IMR-90 (cell line): ENCODE measurements at regions not wholly inside any gene's neighbourhood (a gene's known extent, or its start where the extent isn't known, plus 50 kb on each side); places are given as distances from the start of the nearest gene placed in this dataset.

ENCODE experiments used
- ATAC-seq: fragments of 200-7000 bp; cut with Tn5 transposase; 2 replicates; pipeline ENCODE4 v1.9.1; 2020; ENCODE audit warnings: low read depth, mild to moderate bottlenecking, moderate library complexity
- BruUV-seq: library from RNA; stranded (reverse); fragments of 400-500 nt; replicated peaks from 2 replicates; lab custom pipeline; 2021; lab: Mats Ljungman, UMichigan
- CTCF ChIA-PET: fragments of 300-600 bp; formaldehyde crosslinking; extraction: SDS; loops from one replicate; lab custom pipeline; 2021; ENCODE audit warnings: antibody characterized with exemption; lab: Yijun Ruan, JAX
- POLR2A ChIA-PET: fragments of 300-600 bp; sonication (Branson Sonifier 250); formaldehyde crosslinking; loops from one replicate; lab custom pipeline; 2022; ENCODE audit warnings: antibody characterized with exemption; ENCODE audit not compliant: unreplicated experiment; lab: Charles Lee
- DNase-seq: peaks from one replicate; pipeline ENCODE4 v3.0.0; 2013
- H2AFZ ChIP-seq: replicated peaks from 2 replicates; pipeline ENCODE3; 2013; ENCODE audit warnings: low read length, mild to moderate bottlenecking; ENCODE audit not compliant: poor library complexity
- H2AK5ac ChIP-seq: 2 replicates; pipeline ENCODE4 v1.6.1; 2013; ENCODE audit warnings: low read depth, low read length, inconsistent platforms
- H2AK9ac ChIP-seq: replicated peaks from 2 replicates; pipeline ENCODE3; 2013; ENCODE audit warnings: mild to moderate bottlenecking, low read depth, low read length, moderate library complexity; ENCODE audit not compliant: poor library complexity
- H2BK120ac ChIP-seq: 2 replicates; pipeline ENCODE4 v1.6.1; 2013; ENCODE audit warnings: low read depth, low read length, inconsistent platforms
- H2BK15ac ChIP-seq: 3 replicates; pipeline ENCODE4 v1.6.1; 2013; ENCODE audit warnings: low read depth, low read length, inconsistent platforms
- H2BK20ac ChIP-seq: 2 replicates; pipeline ENCODE4 v1.6.1; 2013; ENCODE audit warnings: low read depth, mild to moderate bottlenecking, inconsistent platforms, low read length, moderate library complexity
- H2BK5ac ChIP-seq: 2 replicates; pipeline ENCODE4 v1.6.1; 2013; ENCODE audit warnings: mild to moderate bottlenecking, low read depth, low read length, inconsistent platforms; ENCODE audit not compliant: poor library complexity, severe bottlenecking
- H3K14ac ChIP-seq: replicated peaks from 2 replicates; pipeline ENCODE4 v1.6.1; 2013; ENCODE audit warnings: low read depth, low read length, inconsistent platforms
- H3K18ac ChIP-seq: 2 replicates; pipeline ENCODE4 v1.6.1; 2013; ENCODE audit warnings: low read depth, low read length, control low read depth
- H3K23ac ChIP-seq: 2 replicates; pipeline ENCODE4 v1.6.1; 2013; ENCODE audit warnings: low read depth, low read length, inconsistent platforms
- H3K27ac ChIP-seq: 2 replicates; pipeline ENCODE4 v1.5.1; 2013; ENCODE audit warnings: mild to moderate bottlenecking, control low read depth, low read length; ENCODE audit not compliant: insufficient read depth
- H3K27me3 ChIP-seq: 2 replicates; pipeline ENCODE4 v1.6.1; 2013; ENCODE audit warnings: low read length; ENCODE audit not compliant: control insufficient read depth, insufficient read depth
- H3K36me3 ChIP-seq: 2 replicates; pipeline ENCODE4 v1.6.1; 2013; ENCODE audit warnings: low read length, mixed read lengths; ENCODE audit not compliant: control insufficient read depth, insufficient read depth
- H3K4ac ChIP-seq: 2 replicates; pipeline ENCODE4 v1.6.1; 2013; ENCODE audit warnings: low read depth, low read length, inconsistent platforms
- H3K4me1 ChIP-seq: 2 replicates; pipeline ENCODE4 v1.6.1; 2013; ENCODE audit warnings: low read length, mixed read lengths; ENCODE audit not compliant: control insufficient read depth, insufficient read depth
- H3K4me2 ChIP-seq: 2 replicates; pipeline ENCODE4 v1.6.1; 2013; ENCODE audit warnings: low read depth, mild to moderate bottlenecking, control low read depth, low read length, moderate library complexity
- H3K4me3 ChIP-seq: 2 replicates; pipeline ENCODE4 v1.5.1; 2013; ENCODE audit warnings: low read depth, mild to moderate bottlenecking, control low read depth, low read length, moderate library complexity; ENCODE audit not compliant: insufficient read depth
- H3K56ac ChIP-seq: 2 replicates; pipeline ENCODE4 v1.6.1; 2013; ENCODE audit warnings: low read length, inconsistent platforms; ENCODE audit not compliant: insufficient read depth; ENCODE audit errors: extremely low read depth
- H3K79me1 ChIP-seq, 2 experiments: 2 replicates each; pipeline ENCODE4 v1.6.1; 2013; ENCODE audit warnings: low read length in 2 of 2, inconsistent platforms in 1 of 2, low read depth in 1 of 2
- H3K9ac ChIP-seq: 2 replicates; pipeline ENCODE4 v1.6.1; 2013; ENCODE audit warnings: low read depth, low read length, control low read depth
- H3K9me1 ChIP-seq: 2 replicates; pipeline ENCODE4 v1.6.1; 2013; ENCODE audit warnings: low read length, inconsistent platforms; ENCODE audit not compliant: insufficient read depth
- H3K9me3 ChIP-seq: 2 replicates; pipeline ENCODE4 v1.6.1; 2013; ENCODE audit warnings: low read length; ENCODE audit not compliant: control insufficient read depth, insufficient read depth
- H4K20me1 ChIP-seq: 2 replicates; pipeline ENCODE4 v1.6.1; 2013; ENCODE audit warnings: low read length, inconsistent platforms; ENCODE audit not compliant: insufficient read depth
- H4K5ac ChIP-seq: 2 replicates; pipeline ENCODE4 v1.6.1; 2013; ENCODE audit warnings: mild to moderate bottlenecking, low read depth, low read length, control low read depth
- H4K8ac ChIP-seq, 2 experiments: 2 replicates each; pipeline ENCODE4 v1.6.1; 2013; ENCODE audit warnings: low read depth in 2 of 2, low read length in 2 of 2, control low read depth in 1 of 2, inconsistent platforms in 1 of 2
- H4K91ac ChIP-seq: 2 replicates; pipeline ENCODE4 v1.6.1; 2013; ENCODE audit warnings: low read depth, low read length, inconsistent platforms; ENCODE audit not compliant: insufficient read depth
- CEBPB ChIP-seq: IDR thresholded peaks from 2 replicates; pipeline ENCODE4 v1.6.1; 2012; ENCODE audit warnings: low read depth, low read length, improper control_type of control experiment
- ELK1 ChIP-seq: fragments of 150-350 bp; IDR thresholded peaks from 2 replicates; pipeline ENCODE4 v1.6.1; 2016; ENCODE audit warnings: low read depth, mild to moderate bottlenecking, low read length, moderate library complexity, borderline replicate concordance
- MXI1 ChIP-seq: IDR thresholded peaks from 2 replicates; pipeline ENCODE4 v1.6.1; 2012; ENCODE audit warnings: low read depth, mild to moderate bottlenecking, low read length, moderate library complexity, borderline replicate concordance
- WGBS, 2 experiments: methylation state at CpG; one replicate each; pipeline versions ENCODE4 v1.1.5 to v1.1.7; 2013; ENCODE audit warnings: missing lambda C conversion rate in 2 of 2; ENCODE audit not compliant: insufficient read length in 1 of 2; ENCODE audit errors: extremely low coverage in 2 of 2; 5-methylcytosine and 5-hydroxymethylcytosine counted together
- dilution Hi-C: fragments of 300-500 bp; cut with HindIII; formaldehyde crosslinking; loops from one replicate; pipeline ENCODE4 v1.14.3; 2018; ENCODE audit warnings: low sequenced_read_pairs; ENCODE audit not compliant: unreplicated experiment
- in situ Hi-C: fragments of 300-500 bp; cut with MboI; formaldehyde crosslinking; loops from 3 replicates; pipeline ENCODE4 v1.14.3; 2019; ENCODE audit warnings: low sequenced_read_pairs, inconsistent platforms, mixed read lengths
- intact Hi-C: fragments of 100-400 bp; cut with micrococcal nuclease; formaldehyde crosslinking; loops from 2 replicates; pipeline ENCODE4 v1.10.0; 2022

- Histone ChIP-seq H3K9me1 (no peaks in the 10 kb centered on the region), H2BK20ac (no peak overlapping the region), H3K4me3 (no peak overlapping the region), H3K36me3 (no peaks in the 10 kb centered on the region), H3K4me2 (no peak overlapping the region), H3K27ac (no peak overlapping the region), H2AK5ac (no peak overlapping the region), H3K4ac (no peak overlapping the region), H2BK5ac (no peak overlapping the region), H3K27me3 (no peaks in the 10 kb centered on the region), H2AFZ (no peak overlapping the region), H2BK15ac (no peak overlapping the region), H3K23ac (no peak overlapping the region), H3K18ac (no peak overlapping the region), H3K14ac (no peak overlapping the region), H2BK120ac (no peak overlapping the region), H4K91ac (no peak overlapping the region), H3K4me1 (no peaks in the 10 kb centered on the region), H4K8ac (no peak overlapping the region), H4K20me1 (no peaks in the 10 kb centered on the region), H4K5ac (no peak overlapping the region), H3K56ac (no peak overlapping the region), H2AK9ac (no peak overlapping the region), H3K9me3 (no peaks in the 10 kb centered on the region), H3K79me1 (no peaks in the 10 kb centered on the region), H3K9ac (no peak overlapping the region)
- peak; percentile 8 for DNase-seq
- ChIA-PET CTCF (interaction anchor here (2.1 kb wide), 1 partner anchor 8 kb away, joined by 5 read pairs; no protein-coding TSS in a partner anchor), POLR2A (no interaction called here)
- in situ Hi-C loops (no loop called here), dilution Hi-C loops (no loop called here), intact Hi-C loops (no loop called here)
- WGBS, 2 experiments = no CpG with 5 or more reads among the region's 2 CpGs
- no TSS peak for BruUV-seq
- peak; percentile 86 for TF ChIP-seq CEBPB
- TF ChIP-seq MXI1 = no peak
- no peak for TF ChIP-seq ELK1
- ATAC-seq = no peak
Observed at GRCh38 chr1:98196012-98196411, 275.2 kb upstream of the DPYD start.
